Tibial artery (tissue), 4 donors: ENCODE measurements at regions not wholly inside any gene's neighbourhood (a gene's known extent, or its start where the extent isn't known, plus 50 kb on each side); places are given as distances from the start of the nearest gene placed in this dataset.

ENCODE experiments used
- DNase-seq, 2 donors: peaks; one replicate each; pipeline ENCODE4 v3.0.0-alpha.2; 2019
- H3K27ac ChIP-seq, 2 donors: fragments of 200-600 bp; sonication (generic) in 1 of 2; 1 replicate in 1 of 2; 2 replicates in 1 of 2; pipeline ENCODE4 v1.5.1; 2018 to 2019; ENCODE audit warnings: mild to moderate bottlenecking in 1 of 2
- H3K27me3 ChIP-seq, 2 donors: fragments of 200-600 bp; sonication (generic) in 1 of 2; one replicate each; pipeline versions ENCODE4 v1.5.1 to v1.6.0; 2016 to 2019
- H3K36me3 ChIP-seq, 3 donors: fragments of 200-600 bp; sonication (generic) in 2 of 3; one replicate each; pipeline ENCODE4 v1.5.1; 2016 to 2019; ENCODE audit warnings: mild to moderate bottlenecking in 2 of 3
- H3K4me1 ChIP-seq, 4 donors: fragments of 200-600 bp; sonication (generic) in 2 of 4; 1 replicate in 3 of 4; 2 replicates in 1 of 4; pipeline ENCODE4 v1.5.1; 2016 to 2019
- H3K4me3 ChIP-seq, 2 donors: fragments of 200-600 bp; sonication (generic) in 1 of 2; 1 replicate in 1 of 2; 2 replicates in 1 of 2; pipeline ENCODE4 v1.5.1; 2018 to 2019; ENCODE audit warnings: mild to moderate bottlenecking in 2 of 2
- H3K9me3 ChIP-seq, 3 donors: fragments of 200-600 bp; sonication (generic) in 1 of 3; one replicate each; pipeline ENCODE4 v1.5.1; 2016 to 2019
- intact Hi-C: fragments of 100-400 bp; cut with DNase I; formaldehyde crosslinking; loops from one replicate; pipeline ENCODE4 v1.15.0; 2023; ENCODE audit warnings: low total_unique reads
- TF ChIP-seq, protein P1 (sequence below), 2 experiments: fragments of 200-600 bp in 1 of 2; fragments of 450-650 bp in 1 of 2; IDR thresholded peaks; one replicate each; pipeline ENCODE4 v1.5.1; 2017 to 2019; ENCODE audit warnings: antibody characterized with exemption in 2 of 2, mild to moderate bottlenecking in 1 of 2, moderate library complexity in 1 of 2

DNA sequence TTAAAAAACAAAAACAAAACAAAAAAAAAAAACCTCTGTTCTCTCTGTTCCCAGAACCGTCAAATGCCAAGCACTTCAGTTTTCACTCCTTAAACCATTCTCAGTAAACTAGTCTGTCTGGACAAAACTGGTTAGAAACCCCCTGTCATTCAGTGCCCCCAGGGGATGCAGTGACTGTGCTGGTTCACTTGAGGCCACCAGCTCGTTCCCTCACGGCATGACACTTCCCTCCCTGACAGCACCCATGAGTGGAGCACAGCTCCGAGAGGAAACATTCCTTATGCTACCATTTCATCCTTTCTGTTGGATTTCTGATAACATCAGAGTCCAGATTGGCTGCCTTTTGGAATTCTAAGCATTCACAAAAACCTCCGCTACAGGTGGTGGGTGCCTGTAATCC lies 244.0 kb upstream of the TPM1 start:
- TF ChIP-seq, protein P1, sequence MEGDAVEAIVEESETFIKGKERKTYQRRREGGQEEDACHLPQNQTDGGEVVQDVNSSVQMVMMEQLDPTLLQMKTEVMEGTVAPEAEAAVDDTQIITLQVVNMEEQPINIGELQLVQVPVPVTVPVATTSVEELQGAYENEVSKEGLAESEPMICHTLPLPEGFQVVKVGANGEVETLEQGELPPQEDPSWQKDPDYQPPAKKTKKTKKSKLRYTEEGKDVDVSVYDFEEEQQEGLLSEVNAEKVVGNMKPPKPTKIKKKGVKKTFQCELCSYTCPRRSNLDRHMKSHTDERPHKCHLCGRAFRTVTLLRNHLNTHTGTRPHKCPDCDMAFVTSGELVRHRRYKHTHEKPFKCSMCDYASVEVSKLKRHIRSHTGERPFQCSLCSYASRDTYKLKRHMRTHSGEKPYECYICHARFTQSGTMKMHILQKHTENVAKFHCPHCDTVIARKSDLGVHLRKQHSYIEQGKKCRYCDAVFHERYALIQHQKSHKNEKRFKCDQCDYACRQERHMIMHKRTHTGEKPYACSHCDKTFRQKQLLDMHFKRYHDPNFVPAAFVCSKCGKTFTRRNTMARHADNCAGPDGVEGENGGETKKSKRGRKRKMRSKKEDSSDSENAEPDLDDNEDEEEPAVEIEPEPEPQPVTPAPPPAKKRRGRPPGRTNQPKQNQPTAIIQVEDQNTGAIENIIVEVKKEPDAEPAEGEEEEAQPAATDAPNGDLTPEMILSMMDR (IDR thresholded peaks at IDR 0.05), result no peak
- H3K4me1 ChIP-seq, result peaks cover 0 to 3% (median 0%) of the 10 kb centered on the region in 4 donors
- intact Hi-C loops, result no loop called here
- H3K27ac ChIP-seq, result no peak overlapping the region
- H3K9me3 ChIP-seq, result no peaks in the 10 kb centered on the region
- H3K4me3 ChIP-seq, result no peak overlapping the region
- H3K36me3 ChIP-seq, result peaks cover 9 to 52% (median 35%) of the 10 kb centered on the region in 3 donors
- no peaks in the 10 kb centered on the region for H3K27me3 ChIP-seq
- no peak for DNase-seq

DNA sequence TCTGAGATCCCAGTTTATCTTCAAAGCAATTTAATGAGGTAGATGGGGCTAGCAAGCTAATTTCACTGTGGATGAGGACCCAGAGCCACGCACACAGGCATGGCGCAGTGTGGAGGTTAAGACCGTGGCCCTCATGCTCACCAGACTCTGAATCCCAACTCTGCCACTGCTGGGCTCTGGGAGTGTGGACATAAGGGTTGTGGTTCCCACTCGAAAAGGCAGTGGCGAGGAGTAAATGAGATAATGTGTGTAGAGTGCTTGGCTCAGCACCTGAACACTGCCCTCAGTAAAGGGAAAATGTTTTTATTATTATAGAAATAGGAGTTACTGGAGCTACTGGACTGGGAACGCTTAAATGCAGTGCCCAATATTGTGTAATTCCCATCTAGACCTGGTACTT lies 243.5 kb upstream of the TPM1 start:
- intact Hi-C loops, result no loop called here
- Histone ChIP-seq H3K36me3 (peaks cover 9 to 52% (median 35%) of the 10 kb centered on the region in 3 donors), H3K27me3 (no peaks in the 10 kb centered on the region), H3K27ac (no peak overlapping the region), H3K4me3 (no peak overlapping the region), H3K9me3 (no peaks in the 10 kb centered on the region), H3K4me1 (no peaks in the 10 kb centered on the region)
- no peak for DNase-seq
- TF ChIP-seq, protein P1 (IDR thresholded peaks at IDR 0.05), result no peak

- H3K9me3 ChIP-seq, result no peaks in the 10 kb centered on the region
- H3K36me3 ChIP-seq, result peaks cover 9 to 60% (median 40%) of the 10 kb centered on the region in 3 donors
- intact Hi-C loops, result no loop called here
- no peak overlapping the region for H3K4me3 ChIP-seq
- DNase-seq, result no peak
- no peaks in the 10 kb centered on the region for H3K4me1 ChIP-seq
- TF ChIP-seq, protein P1 (IDR thresholded peaks at IDR 0.05), result no peak
- no peaks in the 10 kb centered on the region for H3K27me3 ChIP-seq
- no peak overlapping the region for H3K27ac ChIP-seq
Measured at GRCh38 chr15:62799919-62800318, 242.6 kb upstream of the TPM1 start.

GRCh38 chr15:62802612-62803011 lies 239.9 kb upstream of the TPM1 start:
- DNase-seq, result no peak
- Histone ChIP-seq H3K4me3 (no peak overlapping the region), H3K9me3 (no peaks in the 10 kb centered on the region), H3K4me1 (no peaks in the 10 kb centered on the region), H3K27me3 (no peaks in the 10 kb centered on the region), H3K27ac (no peak overlapping the region), H3K36me3 (peaks cover 10 to 68% (median 44%) of the 10 kb centered on the region in 3 donors)
- intact Hi-C loops, result no loop called here
- TF ChIP-seq, protein P1 (IDR thresholded peaks at IDR 0.05), result no peak

DNA sequence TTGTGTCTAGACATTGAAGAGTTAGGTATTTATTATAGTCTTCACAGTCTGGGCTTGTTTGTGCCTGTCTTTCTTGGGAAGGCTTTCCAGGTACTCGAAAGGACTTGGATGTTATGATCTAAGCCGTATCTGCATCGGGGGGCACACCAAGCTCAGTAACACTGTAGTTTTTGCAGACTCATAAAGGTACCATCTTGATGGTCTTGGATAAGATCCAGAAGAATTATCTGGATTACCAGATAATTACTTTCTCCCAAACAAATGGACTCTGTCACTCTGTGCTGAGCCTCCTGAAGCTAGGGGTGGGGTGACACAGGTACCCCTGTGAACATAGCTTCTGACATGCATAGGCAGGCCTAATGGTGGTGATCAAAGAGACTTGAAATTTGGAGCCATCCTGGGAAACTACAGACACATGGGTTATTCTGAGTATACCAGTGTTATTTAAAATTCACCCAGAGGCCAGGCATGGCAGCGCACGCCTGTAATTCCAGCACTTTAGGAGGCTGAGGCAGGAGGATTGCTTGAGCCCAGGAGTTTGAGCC lies 238.6 kb upstream of the TPM1 start:
- H3K4me3 ChIP-seq, result no peak overlapping the region
- H3K27me3 ChIP-seq, result no peaks in the 10 kb centered on the region
- H3K36me3 ChIP-seq, result peaks cover 10 to 70% (median 38%) of the 10 kb centered on the region in 3 donors
- intact Hi-C loops, result no loop called here
- no peak overlapping the region for H3K27ac ChIP-seq
- no peaks in the 10 kb centered on the region for H3K4me1 ChIP-seq
- DNase-seq, result no peak
- TF ChIP-seq, protein P1 (IDR thresholded peaks at IDR 0.05), result no peak
- H3K9me3 ChIP-seq, result no peaks in the 10 kb centered on the region

DNA sequence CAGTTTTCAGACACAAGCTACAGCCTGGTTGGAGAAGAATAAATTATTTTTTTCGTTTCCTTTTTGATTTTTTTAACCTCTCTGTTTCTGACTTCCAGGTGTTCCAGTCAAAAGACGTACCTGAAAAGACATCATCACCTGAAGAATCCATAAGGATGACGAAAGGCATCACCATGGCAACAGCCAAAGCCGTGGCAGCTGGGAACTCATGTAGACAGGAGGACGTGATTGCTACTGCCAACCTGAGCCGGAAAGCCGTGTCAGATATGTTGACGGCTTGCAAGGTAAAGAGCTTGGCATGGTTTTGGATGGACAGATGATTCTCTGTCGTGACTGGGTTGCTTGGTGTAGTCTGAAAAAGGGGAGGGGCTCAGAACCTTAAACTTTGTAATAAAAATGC lies 237.0 kb upstream of the TPM1 start:
- Histone ChIP-seq H3K27ac (no peak overlapping the region), H3K27me3 (no peaks in the 10 kb centered on the region), H3K9me3 (no peaks in the 10 kb centered on the region), H3K4me3 (no peak overlapping the region), H3K36me3 (peaks cover 18 to 72% (median 40%) of the 10 kb centered on the region in 3 donors), H3K4me1 (no peaks in the 10 kb centered on the region)
- TF ChIP-seq, protein P1 (IDR thresholded peaks at IDR 0.05), result no peak
- intact Hi-C loops, result no loop called here
- no peak for DNase-seq
